ENCODE measurements at regions not wholly inside any gene's neighbourhood (a gene's known extent, or its start where the extent isn't known, plus 50 kb on each side); places are given as distances from the start of the nearest gene placed in this dataset.

GRCh38 chr11:70888061-70888460 lies 364.3 kb downstream of the SHANK2 start:
- Mint-ChIP-seq H3K9me3 (peaks cover 5% of the 10 kb centered on the region), H3K4me1 (peaks cover 22% of the 10 kb centered on the region), H3K4me3 (no peak overlapping the region), H3K36me3 (ENCODE audit: low read depth) (peaks cover 43% of the 10 kb centered on the region), H3K27ac (no peak overlapping the region), H3K27me3 (ENCODE audit: insufficient read depth, low read depth, poor library complexity) (peaks cover 3% of the 10 kb centered on the region)
- H3K27me3 ChIP-seq (ENCODE audit: insufficient read depth), result no peaks in the 10 kb centered on the region
- H3K27ac ChIP-seq (ENCODE audit: low read depth), result no peak overlapping the region
- no peak overlapping the region for H2AFZ ChIP-seq
- no peaks in the 10 kb centered on the region for H3K79me2 ChIP-seq (replicated peaks; ENCODE audit: insufficient read depth)
- DNase-seq (ENCODE audit: low spot score) (no peak), ATAC-seq (no peak)
- no peaks in the 10 kb centered on the region; the same call in 1 of the 2 replicates for H3K4me1 ChIP-seq (ENCODE audit: insufficient read depth)
- H4K20me1 ChIP-seq (replicated peaks; ENCODE audit: insufficient read depth), result 0 out of 2 replicates have a peak, but pooled peaks cover 2% of the 10 kb centered on the region
- H3K9me2 ChIP-seq (ENCODE audit: insufficient read depth), result no peaks in the 10 kb centered on the region
- no peak overlapping the region for H3K4me2 ChIP-seq
- H3F3A ChIP-seq (replicated peaks; ENCODE audit: low read depth), result no peaks in the 10 kb centered on the region
- no peaks in the 10 kb centered on the region for H3K36me3 ChIP-seq (ENCODE audit: insufficient read depth)
- TF ChIP-seq ZNF114 (CRISPR knock-in tag; IDR thresholded peaks at IDR 0.05), result no peak
- no peak for TF ChIP-seq JUNB (IDR thresholded peaks at IDR 0.05; ENCODE audit: unreplicated experiment)
- no peak for TF ChIP-seq ZNF462 (CRISPR knock-in tag; IDR thresholded peaks at IDR 0.05)
- no peak for TF ChIP-seq POLR2AphosphoS5 (IDR thresholded peaks at IDR 0.05; ENCODE audit: low read depth)
- no peak for TF ChIP-seq EZH2phosphoT487 (IDR thresholded peaks at IDR 0.05; ENCODE audit: unreplicated experiment)
- TF ChIP-seq NANOG (IDR thresholded peaks at IDR 0.05; ENCODE audit: borderline replicate concordance), result no peak
- no peak for TF ChIP-seq EZH2 (IDR thresholded peaks at IDR 0.05; ENCODE audit: low read depth, unreplicated experiment)
- TF ChIP-seq STAT1 (IDR thresholded peaks at IDR 0.05; ENCODE audit: unreplicated experiment), result no peak
- no peak for TF ChIP-seq ETS1 (IDR thresholded peaks at IDR 0.05)
- TF ChIP-seq ZNF331 (CRISPR knock-in tag; IDR thresholded peaks at IDR 0.05; ENCODE audit: low read depth), result no peak
- TF ChIP-seq REST (IDR thresholded peaks at IDR 0.05; ENCODE audit: unreplicated experiment), result no peak
- no peak for TF ChIP-seq CTCF (conservative IDR thresholded peaks at IDR 0.05; ENCODE audit: low read depth in 2 of 2)
- no peak for TF ChIP-seq CREB1 (CRISPR knock-in tag; IDR thresholded peaks at IDR 0.05; ENCODE audit: low read depth)
- no peak overlapping the region for H3K4me3 ChIP-seq

All from GM23338 (cell line).